Progenitor cell of endocrine pancreas (in vitro differentiated cells): ENCODE measurements at regions not wholly inside any gene's neighbourhood (a gene's known extent, or its start where the extent isn't known, plus 50 kb on each side); places are given as distances from the start of the nearest gene placed in this dataset.

ENCODE experiments used
- DNase-seq: peaks from one replicate; pipeline ENCODE4 v3.0.0; 2021; ENCODE audit warnings: low spot score; ENCODE audit not compliant: unreplicated experiment
- H3K27ac Mint-ChIP-seq: 2 replicates; pipeline ENCODE4 v1.8.0; 2021; ENCODE audit warnings: mild to moderate bottlenecking, moderate library complexity, mixed read lengths
- H3K27me3 Mint-ChIP-seq: 2 replicates; pipeline ENCODE4 v1.8.0; 2021; ENCODE audit warnings: mixed read lengths
- H3K36me3 Mint-ChIP-seq: 2 replicates; pipeline ENCODE4 v1.8.0; 2022; ENCODE audit warnings: mixed read lengths; ENCODE audit not compliant: insufficient read depth
- H3K4me1 Mint-ChIP-seq: 2 replicates; pipeline ENCODE4 v1.8.0; 2021; ENCODE audit warnings: low read depth, mixed read lengths
- H3K4me3 Mint-ChIP-seq: 2 replicates; pipeline ENCODE4 v1.8.0; 2021; ENCODE audit warnings: low read depth, mild to moderate bottlenecking, moderate library complexity, mixed read lengths
- H3K9me3 Mint-ChIP-seq: 2 replicates; pipeline ENCODE4 v1.8.0; 2021; ENCODE audit warnings: low read depth, mixed read lengths
- CTCF ChIP-seq: fragments of 200-600 bp; sonication (generic); IDR thresholded peaks from one replicate; pipeline ENCODE4 v1.5.0; 2021; ENCODE audit warnings: antibody characterized with exemption, mild to moderate bottlenecking; ENCODE audit not compliant: unreplicated experiment

GRCh38 chr4:35730414-35730813, 513.9 kb downstream of the ARAP2 start:
- Mint-ChIP-seq H3K4me3 (no peak overlapping the region), H3K27me3 (no peaks in the 10 kb centered on the region), H3K36me3 (no peaks in the 10 kb centered on the region), H3K4me1 (peaks cover 4% of the 10 kb centered on the region), H3K27ac (no peak overlapping the region), H3K9me3 (peaks cover 2% of the 10 kb centered on the region)
- DNase-seq = no peak
- TF ChIP-seq CTCF = no peak

GRCh38 chr4:35734381-35735098, 509.8 kb downstream of the ARAP2 start:
- Mint-ChIP-seq H3K9me3 (peaks cover 4% of the 10 kb centered on the region), H3K4me1 (peaks cover 8% of the 10 kb centered on the region), H3K4me3 (no peak overlapping the region), H3K27me3 (no peaks in the 10 kb centered on the region), H3K36me3 (no peaks in the 10 kb centered on the region), H3K27ac (no peak overlapping the region)
- DNase-seq = no peak
- no peak for TF ChIP-seq CTCF

GRCh38 chr4:35739308-35739707, 505.0 kb downstream of the ARAP2 start:
- peaks cover 4% of the 10 kb centered on the region for H3K4me1 Mint-ChIP-seq
- H3K36me3 Mint-ChIP-seq = no peaks in the 10 kb centered on the region
- no peak for TF ChIP-seq CTCF
- H3K4me3 Mint-ChIP-seq = no peak overlapping the region
- no peak for DNase-seq
- H3K27ac Mint-ChIP-seq = no peak overlapping the region
- H3K27me3 Mint-ChIP-seq = no peaks in the 10 kb centered on the region
- H3K9me3 Mint-ChIP-seq = peaks cover 8% of the 10 kb centered on the region

GRCh38 chr4:35754047-35754446, 490.3 kb downstream of the ARAP2 start:
- peaks cover 10% of the 10 kb centered on the region for H3K9me3 Mint-ChIP-seq
- peaks cover 3% of the 10 kb centered on the region for H3K4me1 Mint-ChIP-seq
- no peak for DNase-seq
- H3K27ac Mint-ChIP-seq = no peak overlapping the region
- no peak overlapping the region for H3K4me3 Mint-ChIP-seq
- H3K27me3 Mint-ChIP-seq = no peaks in the 10 kb centered on the region
- no peak for TF ChIP-seq CTCF
- H3K36me3 Mint-ChIP-seq = no peaks in the 10 kb centered on the region

GRCh38 chr4:35757836-35758235, 486.5 kb downstream of the ARAP2 start:
- H3K9me3 Mint-ChIP-seq = peaks cover 14% of the 10 kb centered on the region
- peak overlapping the region; percentile 23 for H3K27ac Mint-ChIP-seq
- peaks cover 5% of the 10 kb centered on the region for H3K4me1 Mint-ChIP-seq
- H3K36me3 Mint-ChIP-seq = no peaks in the 10 kb centered on the region
- no peak overlapping the region for H3K4me3 Mint-ChIP-seq
- TF ChIP-seq CTCF = no peak
- DNase-seq = no peak
- H3K27me3 Mint-ChIP-seq = no peaks in the 10 kb centered on the region
